Panc1 (cell line): ENCODE measurements at regions not wholly inside any gene's neighbourhood (a gene's known extent, or its start where the extent isn't known, plus 50 kb on each side); places are given as distances from the start of the nearest gene placed in this dataset.

Experiments used
- ATAC-seq: fragments of 200-7000 bp; cut with Tn5 transposase; 2 replicates; pipeline ENCODE4 v1.9.1; 2020; ENCODE audit warnings: mild to moderate bottlenecking, moderate library complexity
- BruUV-seq: library from RNA; stranded (reverse); fragments of 400-500 nt; replicated peaks from 2 replicates; lab custom pipeline; 2021; lab: Mats Ljungman, UMichigan
- CTCF ChIA-PET: fragments of 300-600 bp; sonication (Branson Sonifier 250); formaldehyde crosslinking; loops from one replicate; lab custom pipeline; 2022; ENCODE audit warnings: antibody characterized with exemption; lab: Charles Lee
- POLR2A ChIA-PET: fragments of 300-600 bp; sonication (Branson Sonifier 250); formaldehyde crosslinking; loops from one replicate; lab custom pipeline; 2022; ENCODE audit warnings: antibody characterized with exemption; lab: Charles Lee
- DNase-seq: peaks from one replicate; pipeline ENCODE4 v3.0.0-alpha.2; 2010; ENCODE audit warnings: low read depth, low spot score
- H3K27ac ChIP-seq: 2 replicates; pipeline ENCODE4 v1.5.1; 2011; ENCODE audit warnings: mild to moderate bottlenecking, low read length, inconsistent platforms
- H3K27me3 ChIP-seq: fragments of 200-500 bp; sonication (Bioruptor generic); 2 replicates; pipeline ENCODE4 v1.6.0; 2014; ENCODE audit warnings: low read length, inconsistent platforms; ENCODE audit not compliant: control insufficient read depth, insufficient read depth
- H3K36me3 ChIP-seq: fragments of 200-500 bp; sonication (Bioruptor generic); 2 replicates; pipeline ENCODE4 v1.5.1; 2014; ENCODE audit warnings: inconsistent platforms, mild to moderate bottlenecking, low read length, moderate library complexity; ENCODE audit not compliant: control insufficient read depth, insufficient read depth
- H3K4me1 ChIP-seq: 2 replicates; pipeline ENCODE4 v1.5.1; 2011; ENCODE audit warnings: inconsistent platforms, mild to moderate bottlenecking, low read length, moderate library complexity; ENCODE audit not compliant: control insufficient read depth, insufficient read depth
- H3K4me3 ChIP-seq, 2 experiments: 2 replicates each; pipeline ENCODE4 v1.5.1; 2011 to 2012; ENCODE audit warnings: low read depth in 2 of 2, low read length in 2 of 2, mild to moderate bottlenecking in 2 of 2, inconsistent platforms in 1 of 2, moderate library complexity in 1 of 2
- H3K9me3 ChIP-seq: fragments of 200-500 bp; sonication (Bioruptor generic); 2 replicates; pipeline ENCODE4 v1.5.1; 2014; ENCODE audit warnings: low read depth, mild to moderate bottlenecking, inconsistent platforms, low read length, moderate library complexity; ENCODE audit not compliant: control insufficient read depth, insufficient read depth
- CTCF ChIP-seq: fragments of 450-650 bp; IDR thresholded peaks from 2 replicates; pipeline ENCODE4 v1.5.1; 2017; ENCODE audit warnings: mild to moderate bottlenecking
- POLR2AphosphoS5 ChIP-seq: IDR thresholded peaks from 2 replicates; pipeline ENCODE4 v1.6.1; 2012; ENCODE audit warnings: mild to moderate bottlenecking, low read depth, low read length, moderate library complexity
- SIN3A ChIP-seq: IDR thresholded peaks from 2 replicates; pipeline ENCODE4 v1.6.1; 2012; ENCODE audit warnings: low read depth, mild to moderate bottlenecking, low read length, moderate library complexity, borderline replicate concordance; ENCODE audit not compliant: insufficient read depth
- TCF7L2 ChIP-seq: IDR thresholded peaks from 2 replicates; pipeline ENCODE4 v1.6.1; 2011; ENCODE audit warnings: mild to moderate bottlenecking, low read depth, low read length, inconsistent platforms
- in situ Hi-C: cut with HindIII; loops from 2 replicates; pipeline ENCODE4 v1.10.0; 2016; ENCODE audit warnings: low sequenced_read_pairs, low pct_unique_long_range_greater_than_20kb
- intact Hi-C: fragments of 100-400 bp; cut with micrococcal nuclease; formaldehyde crosslinking; loops from one replicate; pipeline ENCODE4 v1.10.0; 2022; ENCODE audit not compliant: unreplicated experiment
- TF ChIP-seq, protein P1 (sequence below), 2 experiments: IDR thresholded peaks; 2 replicates each; pipeline ENCODE4 v1.6.1; 2011 to 2012; ENCODE audit warnings: low read depth in 2 of 2, control low read depth in 1 of 2, low read length in 1 of 2, mild to moderate bottlenecking in 1 of 2, moderate library complexity in 1 of 2; ENCODE audit not compliant: insufficient read depth in 1 of 2

DNA sequence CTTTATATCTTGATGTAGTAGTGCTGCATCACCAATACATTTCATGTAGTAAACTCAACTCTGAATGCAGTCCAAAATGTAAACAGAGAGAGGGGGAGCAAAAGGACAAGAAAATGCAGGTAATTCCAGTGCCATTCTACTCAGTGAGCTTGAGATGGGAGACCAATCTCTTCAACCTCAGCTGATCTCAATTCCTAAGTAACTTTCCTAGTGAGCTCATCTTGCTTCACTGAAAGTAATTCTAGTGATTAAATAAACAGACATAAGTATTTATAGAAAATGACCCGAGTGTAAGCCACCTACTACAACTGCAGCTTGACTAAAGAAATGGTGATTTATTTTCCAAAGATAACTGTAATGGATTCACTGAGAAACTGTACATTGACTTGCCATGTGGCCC is 424.5 kb downstream of the DMRT2 start:
- no peak for DNase-seq
- Histone ChIP-seq H3K27ac (no peak overlapping the region), H3K9me3 (no peaks in the 10 kb centered on the region), H3K27me3 (no peaks in the 10 kb centered on the region), H3K36me3 (no peaks in the 10 kb centered on the region), H3K4me3 (no peak overlapping the region), H3K4me1 (no peaks in the 10 kb centered on the region)
- ATAC-seq = no peak
- intact Hi-C loops = no loop called here
- TF ChIP-seq, protein P1, sequence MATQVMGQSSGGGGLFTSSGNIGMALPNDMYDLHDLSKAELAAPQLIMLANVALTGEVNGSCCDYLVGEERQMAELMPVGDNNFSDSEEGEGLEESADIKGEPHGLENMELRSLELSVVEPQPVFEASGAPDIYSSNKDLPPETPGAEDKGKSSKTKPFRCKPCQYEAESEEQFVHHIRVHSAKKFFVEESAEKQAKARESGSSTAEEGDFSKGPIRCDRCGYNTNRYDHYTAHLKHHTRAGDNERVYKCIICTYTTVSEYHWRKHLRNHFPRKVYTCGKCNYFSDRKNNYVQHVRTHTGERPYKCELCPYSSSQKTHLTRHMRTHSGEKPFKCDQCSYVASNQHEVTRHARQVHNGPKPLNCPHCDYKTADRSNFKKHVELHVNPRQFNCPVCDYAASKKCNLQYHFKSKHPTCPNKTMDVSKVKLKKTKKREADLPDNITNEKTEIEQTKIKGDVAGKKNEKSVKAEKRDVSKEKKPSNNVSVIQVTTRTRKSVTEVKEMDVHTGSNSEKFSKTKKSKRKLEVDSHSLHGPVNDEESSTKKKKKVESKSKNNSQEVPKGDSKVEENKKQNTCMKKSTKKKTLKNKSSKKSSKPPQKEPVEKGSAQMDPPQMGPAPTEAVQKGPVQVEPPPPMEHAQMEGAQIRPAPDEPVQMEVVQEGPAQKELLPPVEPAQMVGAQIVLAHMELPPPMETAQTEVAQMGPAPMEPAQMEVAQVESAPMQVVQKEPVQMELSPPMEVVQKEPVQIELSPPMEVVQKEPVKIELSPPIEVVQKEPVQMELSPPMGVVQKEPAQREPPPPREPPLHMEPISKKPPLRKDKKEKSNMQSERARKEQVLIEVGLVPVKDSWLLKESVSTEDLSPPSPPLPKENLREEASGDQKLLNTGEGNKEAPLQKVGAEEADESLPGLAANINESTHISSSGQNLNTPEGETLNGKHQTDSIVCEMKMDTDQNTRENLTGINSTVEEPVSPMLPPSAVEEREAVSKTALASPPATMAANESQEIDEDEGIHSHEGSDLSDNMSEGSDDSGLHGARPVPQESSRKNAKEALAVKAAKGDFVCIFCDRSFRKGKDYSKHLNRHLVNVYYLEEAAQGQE (IDR thresholded peaks at IDR 0.05; ENCODE audit: insufficient read depth in 1 of 2, low read depth in 2 of 2, low read length in 1 of 2) = no peak
- no peak for TF ChIP-seq TCF7L2
- no peak for TF ChIP-seq SIN3A
- no peak for TF ChIP-seq POLR2AphosphoS5
- no peak for TF ChIP-seq CTCF
- ChIA-PET POLR2A (no interaction called here), CTCF (no interaction called here)
- no TSS peak for BruUV-seq
- in situ Hi-C loops = no loop called here

DNA sequence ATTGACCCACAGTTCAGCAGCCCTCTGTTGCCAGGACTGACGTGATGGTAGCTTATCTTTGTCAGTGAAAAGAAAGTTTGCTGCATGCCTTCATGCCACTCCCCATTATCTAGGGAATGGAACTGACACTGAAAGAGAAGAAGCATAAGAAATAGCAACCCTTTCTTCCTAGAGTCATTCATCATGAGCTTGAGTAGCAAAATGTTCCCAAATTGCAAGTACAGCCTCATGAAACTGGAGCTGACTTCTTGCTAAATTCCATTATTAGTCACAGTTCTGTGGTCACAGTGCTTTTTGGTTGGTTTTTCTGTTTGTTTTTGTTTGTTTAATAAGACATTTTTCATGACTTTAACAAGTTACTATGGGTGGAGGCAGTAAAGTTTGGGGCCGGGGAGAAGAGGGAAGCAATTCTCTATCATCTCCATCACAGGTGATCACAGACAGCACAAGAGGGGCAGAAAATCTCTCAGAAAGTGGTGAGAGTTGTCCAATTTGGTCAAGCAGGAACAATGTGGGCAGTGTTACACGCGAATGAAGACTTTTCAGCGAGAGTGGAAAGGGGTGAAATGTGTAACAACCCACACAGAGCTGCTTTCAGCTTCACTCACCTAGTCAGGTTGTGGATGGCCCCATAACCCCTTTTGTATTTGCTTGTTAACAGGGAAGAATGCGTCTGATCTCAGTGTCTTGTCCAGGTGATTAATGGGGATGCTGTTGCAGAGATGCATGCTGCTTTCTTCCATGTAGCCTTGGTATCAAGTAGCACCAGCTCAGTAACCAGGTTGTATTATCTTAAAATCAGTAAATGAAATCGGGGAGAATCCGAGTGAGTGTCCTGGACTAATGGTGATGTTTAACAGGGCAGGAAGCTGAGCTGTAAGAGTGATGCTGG is 440.4 kb downstream of the DMRT2 start:
- ChIA-PET POLR2A (no interaction called here), CTCF (no interaction called here)
- ATAC-seq = no peak
- no peak for TF ChIP-seq POLR2AphosphoS5
- TF ChIP-seq TCF7L2 = no peak
- TF ChIP-seq, protein P1 (IDR thresholded peaks at IDR 0.05; ENCODE audit: insufficient read depth in 1 of 2, low read depth in 2 of 2, low read length in 1 of 2) = no peak
- TF ChIP-seq CTCF = no peak
- TF ChIP-seq SIN3A = no peak
- Histone ChIP-seq H3K4me3 (no peak overlapping the region), H3K27me3 (no peaks in the 10 kb centered on the region), H3K36me3 (no peaks in the 10 kb centered on the region), H3K4me1 (no peaks in the 10 kb centered on the region), H3K27ac (no peak overlapping the region), H3K9me3 (no peaks in the 10 kb centered on the region)
- no TSS peak for BruUV-seq
- intact Hi-C loops (no loop called here), in situ Hi-C loops (no loop called here)
- DNase-seq = no peak
